NCI-H2196 treated with DMSO at 0.1 percent for 48 hours (cell line): ENCODE measurements at regions not wholly inside any gene's neighbourhood (a gene's known extent, or its start where the extent isn't known, plus 50 kb on each side); places are given as distances from the start of the nearest gene placed in this dataset.

ENCODE experiments used
- DNase-seq: peaks from one replicate; lab custom pipeline; 2025; ENCODE audit not compliant: unreplicated experiment; lab: John Stamatoyannopoulos, UW

GRCh38 chr2:221156062-221156734 is 415.9 kb downstream of the EPHA4 start:
- no peak for DNase-seq

- no peak for DNase-seq
Measured at GRCh38 chr2:221161186-221161585, 410.9 kb downstream of the EPHA4 start.

DNA sequence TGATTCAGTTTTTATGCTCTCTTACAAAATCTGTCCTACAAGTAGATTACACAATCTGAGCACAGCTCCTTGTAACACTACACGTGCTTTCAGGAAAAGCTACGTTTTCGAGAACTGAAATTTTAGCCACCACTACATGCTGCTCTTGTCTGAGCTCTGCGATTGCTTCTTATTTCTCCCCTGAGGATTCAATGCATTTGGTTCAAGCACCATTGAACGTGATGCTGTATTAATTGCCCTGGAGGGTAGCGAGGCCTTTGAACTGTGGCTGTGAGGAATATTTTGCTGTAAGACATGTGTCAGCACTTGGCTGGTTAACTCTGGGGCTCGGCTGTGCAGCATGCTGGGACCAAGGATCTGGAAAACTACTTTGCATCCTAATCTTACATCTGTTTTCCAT is 405.8 kb downstream of the EPHA4 start:
- no peak for DNase-seq

- no peak for DNase-seq
Measured at GRCh38 chr2:221167561-221167960, 404.5 kb downstream of the EPHA4 start.

GRCh38 chr2:221169724-221170123 is 402.4 kb downstream of the EPHA4 start:
- no peak for DNase-seq

- DNase-seq = no peak
Measured at GRCh38 chr2:221170548-221170947, 401.6 kb downstream of the EPHA4 start.

GRCh38 chr2:221176667-221177066 is 395.4 kb downstream of the EPHA4 start:
- no peak for DNase-seq

- no peak for DNase-seq
Measured at GRCh38 chr2:221178139-221178538, 394.0 kb downstream of the EPHA4 start.

DNA sequence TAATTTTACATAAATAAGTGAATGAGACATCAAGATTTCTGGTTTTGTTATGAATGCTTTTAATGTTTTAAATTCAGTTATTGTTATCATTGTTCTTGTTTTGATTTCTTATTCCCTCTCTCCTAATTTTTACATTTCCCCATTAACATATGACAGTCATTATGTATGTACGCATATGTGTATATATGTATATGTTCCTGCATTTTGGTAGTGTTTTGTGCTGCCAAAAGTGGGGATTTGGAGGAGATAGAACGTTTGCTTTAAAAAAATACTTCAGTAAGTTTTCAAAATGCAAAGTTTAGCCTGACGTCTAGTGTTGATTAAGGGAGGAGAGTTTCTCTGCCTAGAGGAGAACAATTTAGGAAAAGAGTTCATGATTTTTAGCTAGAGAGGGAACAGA is 385.2 kb downstream of the EPHA4 start:
- DNase-seq = no peak

- DNase-seq = no peak
Measured at GRCh38 chr2:221189431-221190067, 382.6 kb downstream of the EPHA4 start.

GRCh38 chr2:221195829-221196228 is 376.3 kb downstream of the EPHA4 start:
- no peak for DNase-seq

DNA sequence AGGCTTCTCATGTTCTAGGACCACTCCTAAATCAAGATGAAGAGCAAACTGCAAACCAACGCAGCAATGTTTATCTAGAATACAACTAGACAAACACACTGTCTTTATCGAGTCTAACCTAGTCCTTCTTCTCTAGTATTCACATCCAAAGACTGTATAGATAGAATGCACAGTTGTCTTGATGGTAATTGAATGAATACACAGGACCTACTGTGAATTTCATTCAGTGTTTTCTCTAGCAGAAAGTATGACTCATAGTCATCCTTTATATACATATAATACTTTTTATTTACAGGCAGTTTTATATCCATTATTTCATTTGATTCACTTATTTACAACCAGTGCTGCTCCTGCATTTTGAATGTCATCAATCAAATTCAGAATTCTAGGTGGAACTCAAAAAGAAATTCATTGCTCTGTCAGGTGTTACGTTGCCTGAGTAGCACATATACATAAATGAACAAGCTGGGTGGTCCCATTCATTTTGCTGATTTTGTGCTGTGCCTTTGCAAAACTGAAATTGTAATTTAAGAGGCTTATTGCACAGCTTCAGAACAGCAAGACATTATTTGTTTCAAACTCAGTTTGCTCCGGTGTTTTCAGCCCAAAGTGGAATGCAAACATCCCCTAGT is 374.8 kb downstream of the EPHA4 start:
- no peak for DNase-seq

DNA sequence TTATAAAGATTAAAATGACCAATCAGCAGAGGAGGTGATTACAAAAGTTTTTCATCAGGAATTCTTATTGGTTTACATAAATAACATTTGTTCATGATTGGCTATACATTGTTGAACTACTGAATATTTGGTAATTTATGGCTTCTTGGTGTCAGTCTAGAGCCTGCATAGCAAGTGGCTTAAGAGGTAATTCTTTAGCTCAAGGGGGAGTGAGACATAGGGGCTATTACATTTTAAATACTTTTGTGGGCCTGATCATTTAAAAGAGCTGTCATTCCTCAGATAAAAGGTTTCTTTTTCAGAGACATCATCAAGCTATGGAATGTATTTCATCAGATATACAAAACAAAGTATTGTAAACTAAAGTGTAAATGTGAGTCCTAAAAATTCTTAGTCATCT is 373.8 kb downstream of the EPHA4 start:
- no peak for DNase-seq

DNA sequence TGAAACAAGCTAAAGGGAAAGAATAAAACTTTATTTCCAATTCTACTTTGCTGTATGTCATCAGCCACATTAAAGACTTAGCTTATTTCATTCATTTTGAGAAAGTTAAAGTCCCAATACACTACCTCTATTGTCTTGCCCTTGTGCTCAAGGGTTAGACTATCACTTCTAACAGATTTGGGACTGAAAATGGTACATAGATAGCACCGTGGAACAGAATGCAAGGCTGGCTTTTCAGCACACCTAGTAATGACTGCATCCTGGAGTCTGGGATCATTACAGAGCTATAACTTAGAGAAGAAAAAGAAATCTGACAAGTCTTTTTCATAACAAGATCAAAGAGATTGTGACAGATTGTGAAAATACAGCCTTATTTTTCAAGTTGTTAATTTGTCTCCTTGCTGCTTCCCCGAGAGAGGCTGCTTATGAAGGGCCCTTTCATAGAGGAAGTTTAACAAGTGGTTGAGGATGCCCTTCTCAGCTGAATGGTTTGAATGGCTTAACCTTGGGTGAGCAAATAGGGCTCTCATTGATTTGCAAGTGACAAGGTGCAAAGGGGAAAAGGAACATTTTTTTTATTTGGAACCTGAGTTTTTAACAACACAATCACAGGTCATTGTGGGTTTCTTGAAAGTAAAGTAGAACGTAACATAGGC is 371.8 kb downstream of the EPHA4 start:
- no peak for DNase-seq

- no peak for DNase-seq
Measured at GRCh38 chr2:221202431-221202830, 369.7 kb downstream of the EPHA4 start.

DNA sequence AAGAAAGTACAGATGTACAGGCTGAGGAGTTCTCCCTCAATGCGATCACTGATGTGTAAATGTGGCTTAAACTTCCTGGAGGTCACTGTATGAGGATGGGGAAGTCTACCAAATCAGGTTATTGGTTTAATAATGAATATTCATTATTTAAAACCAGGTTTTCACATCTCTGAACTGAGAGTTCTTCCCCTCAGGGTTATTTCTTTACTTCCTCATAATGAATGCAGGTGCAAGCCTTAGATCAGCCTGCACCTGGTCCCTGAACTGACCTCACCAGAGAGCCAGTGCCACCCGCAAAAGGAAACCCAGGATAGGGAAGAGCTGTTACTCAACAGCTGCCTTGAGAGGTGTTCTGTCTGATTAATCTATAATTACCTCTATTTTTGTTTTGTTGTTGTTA is 369.0 kb downstream of the EPHA4 start:
- DNase-seq = no peak

GRCh38 chr2:221203856-221204255 is 368.2 kb downstream of the EPHA4 start:
- no peak for DNase-seq

GRCh38 chr2:221204699-221205098 is 367.4 kb downstream of the EPHA4 start:
- DNase-seq = no peak

- DNase-seq = no peak
Measured at GRCh38 chr2:221205103-221205673, 366.9 kb downstream of the EPHA4 start.

DNA sequence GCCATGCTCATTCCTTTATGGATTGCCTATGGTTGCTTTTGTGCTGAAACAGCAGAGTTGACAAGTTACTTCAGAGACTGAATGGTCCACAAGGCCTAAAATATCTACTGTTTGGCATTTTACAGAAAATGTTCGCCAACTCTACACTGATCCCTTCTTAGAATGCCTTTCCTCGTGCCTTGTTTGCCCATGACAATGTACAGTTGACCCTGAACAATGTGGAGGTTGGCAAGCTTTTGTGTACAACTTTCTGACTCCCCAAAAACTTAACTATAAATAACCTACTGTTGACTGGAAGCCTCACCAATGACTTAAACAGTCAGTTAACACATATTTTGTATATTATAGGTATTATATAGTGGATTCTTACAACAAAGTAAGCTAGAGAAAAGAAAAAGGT is 361.4 kb downstream of the EPHA4 start:
- no peak for DNase-seq

DNA sequence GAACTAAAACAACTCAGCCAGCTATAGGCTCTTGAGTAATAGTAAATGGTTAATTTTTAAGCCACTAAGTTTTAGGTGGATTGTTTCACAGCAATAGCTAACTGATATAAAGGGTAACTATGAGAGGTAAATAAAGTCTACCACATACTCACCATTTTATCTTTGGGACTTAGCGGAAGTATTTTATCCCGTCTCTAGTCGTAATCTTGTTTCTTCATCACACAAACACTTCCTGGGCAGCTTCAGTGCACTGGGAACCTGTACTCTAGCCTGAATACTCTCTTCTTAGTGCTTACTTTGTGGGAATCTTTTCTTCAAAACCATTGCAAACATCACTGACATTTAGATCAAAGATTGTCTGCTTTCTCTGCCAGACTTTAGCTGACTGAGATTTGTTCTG is 360.5 kb downstream of the EPHA4 start:
- DNase-seq = no peak

DNA sequence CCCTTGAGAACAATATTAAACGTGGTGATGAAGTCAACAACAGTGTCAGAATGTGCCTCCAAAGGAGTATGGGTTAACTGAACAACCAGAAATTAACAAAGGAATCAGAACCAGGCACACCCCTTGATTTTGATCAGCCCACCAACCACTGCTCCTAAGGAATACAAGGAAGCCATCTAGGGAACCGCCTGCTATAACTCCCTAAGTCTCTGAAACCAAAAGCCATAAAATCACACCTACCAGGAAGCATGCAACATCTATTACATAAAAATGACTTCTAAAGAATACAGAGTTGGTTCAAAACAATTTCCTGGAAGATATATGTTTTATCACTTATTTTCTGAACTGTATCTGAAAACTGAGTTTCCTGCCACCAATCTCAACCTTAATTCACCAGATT is 360.0 kb downstream of the EPHA4 start:
- DNase-seq = no peak
